ENCODE measurements at regions not wholly inside any gene's neighbourhood (a gene's known extent, or its start where the extent isn't known, plus 50 kb on each side); places are given as distances from the start of the nearest gene placed in this dataset.

DNA sequence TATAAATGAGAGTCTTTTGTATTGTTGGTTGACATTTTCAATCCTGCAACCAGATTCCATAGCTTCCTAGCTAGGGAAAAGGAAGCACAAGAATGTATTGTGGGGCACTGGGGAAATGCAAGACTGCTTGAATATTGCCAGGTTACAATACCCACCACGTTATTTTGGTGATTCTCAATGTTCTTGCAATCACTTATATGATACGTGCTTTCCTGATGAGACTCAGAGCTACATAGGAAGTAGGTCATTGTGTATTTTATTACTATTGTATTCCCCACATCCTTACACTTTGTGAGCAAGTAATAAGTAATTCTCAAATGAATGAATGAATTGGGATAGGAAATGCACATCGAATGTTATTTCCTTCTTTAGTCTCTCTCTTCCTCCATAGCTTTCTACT, 217.1 kb upstream of the CD180 start:
- H3K9me3 ChIP-seq, result no peaks in the 10 kb centered on the region
- intact Hi-C loops (cut with DNase I; ENCODE audit: low total_unique reads), result no loop called here
- WGBS, 5 donors, result 73 to 83% (median 81%) methylated on average over 3 of the region's 3 CpGs
- no peaks in the 10 kb centered on the region for H3K4me1 ChIP-seq
- DNase-seq, result no peak
- no peak overlapping the region for H3K4me3 ChIP-seq
- no peak for TF ChIP-seq EP300 (IDR thresholded peaks at IDR 0.05)
- no peak for TF ChIP-seq POLR2A (IDR thresholded peaks at IDR 0.05)
- H3K27ac ChIP-seq, result no peak overlapping the region
- H3K27me3 ChIP-seq, result no peaks in the 10 kb centered on the region
- H3K36me3 ChIP-seq, result no peaks in the 10 kb centered on the region

DNA sequence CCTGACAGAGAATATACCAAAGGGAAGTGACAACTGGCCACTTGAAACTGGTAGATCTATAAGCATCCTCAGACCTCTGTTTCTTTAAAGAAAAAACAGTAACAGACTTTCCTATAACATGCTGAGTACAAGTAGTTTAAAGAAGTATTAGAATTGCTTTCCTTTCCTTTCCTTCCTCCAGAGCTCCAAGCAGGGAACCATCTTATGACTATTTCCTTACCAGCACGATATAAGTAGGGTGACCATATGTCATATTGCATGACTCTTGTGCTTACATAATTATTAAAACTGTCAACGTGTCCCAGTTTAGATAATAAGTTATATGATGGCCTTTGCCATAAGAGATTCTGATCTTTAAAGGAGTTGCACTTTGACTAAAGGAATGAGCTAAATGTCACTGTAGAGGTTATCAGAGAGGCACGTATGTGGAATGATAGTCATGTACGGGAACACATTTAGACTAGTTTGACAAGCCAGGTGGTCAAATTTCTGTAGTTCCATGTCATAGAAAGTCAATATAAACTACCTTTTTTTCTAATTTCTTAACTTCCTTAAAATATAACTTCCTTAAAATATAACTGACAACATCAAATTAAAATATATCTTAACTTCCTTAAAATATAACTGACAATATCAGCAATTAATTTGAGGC, 212.7 kb upstream of the CD180 start:
- TF ChIP-seq POLR2A (IDR thresholded peaks at IDR 0.05) (no peak), EP300 (IDR thresholded peaks at IDR 0.05) (no peak), POLR2AphosphoS5 (IDR thresholded peaks at IDR 0.05) (no peak)
- TF ChIP-seq, protein P1, sequence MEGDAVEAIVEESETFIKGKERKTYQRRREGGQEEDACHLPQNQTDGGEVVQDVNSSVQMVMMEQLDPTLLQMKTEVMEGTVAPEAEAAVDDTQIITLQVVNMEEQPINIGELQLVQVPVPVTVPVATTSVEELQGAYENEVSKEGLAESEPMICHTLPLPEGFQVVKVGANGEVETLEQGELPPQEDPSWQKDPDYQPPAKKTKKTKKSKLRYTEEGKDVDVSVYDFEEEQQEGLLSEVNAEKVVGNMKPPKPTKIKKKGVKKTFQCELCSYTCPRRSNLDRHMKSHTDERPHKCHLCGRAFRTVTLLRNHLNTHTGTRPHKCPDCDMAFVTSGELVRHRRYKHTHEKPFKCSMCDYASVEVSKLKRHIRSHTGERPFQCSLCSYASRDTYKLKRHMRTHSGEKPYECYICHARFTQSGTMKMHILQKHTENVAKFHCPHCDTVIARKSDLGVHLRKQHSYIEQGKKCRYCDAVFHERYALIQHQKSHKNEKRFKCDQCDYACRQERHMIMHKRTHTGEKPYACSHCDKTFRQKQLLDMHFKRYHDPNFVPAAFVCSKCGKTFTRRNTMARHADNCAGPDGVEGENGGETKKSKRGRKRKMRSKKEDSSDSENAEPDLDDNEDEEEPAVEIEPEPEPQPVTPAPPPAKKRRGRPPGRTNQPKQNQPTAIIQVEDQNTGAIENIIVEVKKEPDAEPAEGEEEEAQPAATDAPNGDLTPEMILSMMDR (IDR thresholded peaks at IDR 0.05), result no peak
- no peak for DNase-seq
- H3K36me3 ChIP-seq, result no peaks in the 10 kb centered on the region
- H3K9me3 ChIP-seq, result no peaks in the 10 kb centered on the region
- H3K4me3 ChIP-seq, result no peak overlapping the region
- no peaks in the 10 kb centered on the region for H3K27me3 ChIP-seq
- H3K4me1 ChIP-seq, result no peaks in the 10 kb centered on the region
- intact Hi-C loops (cut with DNase I; ENCODE audit: low total_unique reads), result no loop called here
- H3K27ac ChIP-seq, result no peak overlapping the region
- WGBS, 5 donors, result 41 to 58% (median 51%) methylated on average over 4 of the region's 4 CpGs

DNA sequence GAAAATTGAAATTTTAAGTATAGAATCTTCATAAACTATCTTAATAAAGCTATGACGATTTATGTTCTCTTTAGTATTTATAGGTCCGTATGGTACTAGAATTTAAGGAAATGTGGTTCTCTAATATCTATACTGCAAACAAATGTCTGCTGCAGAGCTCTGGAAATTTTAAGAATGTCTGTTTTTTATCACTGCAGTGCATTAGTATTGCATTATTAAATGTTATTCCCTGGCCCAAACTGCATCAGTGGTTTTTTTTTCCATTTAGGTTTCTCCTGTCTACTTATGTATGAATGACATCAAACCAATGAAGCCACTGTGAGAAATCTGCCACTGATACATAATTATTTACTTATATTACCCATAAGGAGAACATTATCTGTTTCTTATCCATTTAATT, 211.4 kb upstream of the CD180 start:
- Histone ChIP-seq H3K27ac (no peak overlapping the region), H3K36me3 (no peaks in the 10 kb centered on the region), H3K4me3 (no peak overlapping the region), H3K4me1 (no peaks in the 10 kb centered on the region), H3K27me3 (no peaks in the 10 kb centered on the region), H3K9me3 (no peaks in the 10 kb centered on the region)
- intact Hi-C loops (cut with DNase I; ENCODE audit: low total_unique reads), result no loop called here
- no peak for DNase-seq
- WGBS, 5 donors, result 41 to 72% (median 66%) methylated on average over 2 of the region's 2 CpGs
- TF ChIP-seq, protein P1 (IDR thresholded peaks at IDR 0.05), result no peak
- TF ChIP-seq POLR2AphosphoS5 (IDR thresholded peaks at IDR 0.05), result no peak
- TF ChIP-seq EP300 (IDR thresholded peaks at IDR 0.05), result no peak
- no peak for TF ChIP-seq POLR2A (IDR thresholded peaks at IDR 0.05)

DNA sequence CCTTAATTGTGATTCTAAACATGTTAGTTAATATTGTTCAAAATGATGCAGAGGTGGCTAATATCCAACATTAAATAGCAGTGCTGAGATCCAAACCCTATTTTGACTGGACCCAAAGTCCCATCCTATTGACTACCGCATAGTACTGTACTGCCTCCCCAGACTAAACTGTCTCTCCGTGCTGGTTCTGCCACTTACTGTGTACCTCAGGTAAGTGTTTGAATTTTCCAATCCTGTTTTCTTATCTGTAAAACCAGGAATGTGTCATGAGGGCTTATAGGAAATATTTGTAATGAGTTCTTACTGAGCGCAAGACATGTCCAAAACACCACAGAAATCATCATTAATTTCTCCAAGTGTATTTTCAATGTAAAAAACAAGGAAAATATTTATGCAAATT, 209.2 kb upstream of the CD180 start:
- Histone ChIP-seq H3K4me1 (no peaks in the 10 kb centered on the region), H3K4me3 (no peak overlapping the region), H3K27me3 (no peaks in the 10 kb centered on the region), H3K27ac (no peak overlapping the region), H3K9me3 (no peaks in the 10 kb centered on the region), H3K36me3 (no peaks in the 10 kb centered on the region)
- TF ChIP-seq EP300 (IDR thresholded peaks at IDR 0.05), result no peak
- TF ChIP-seq, protein P1 (IDR thresholded peaks at IDR 0.05), result no peak
- no peak for TF ChIP-seq POLR2AphosphoS5 (IDR thresholded peaks at IDR 0.05)
- TF ChIP-seq POLR2A (IDR thresholded peaks at IDR 0.05), result no peak
- no peak for DNase-seq
- intact Hi-C loops (cut with DNase I; ENCODE audit: low total_unique reads), result no loop called here
- WGBS, 5 donors, result 58 to 78% (median 77%) methylated on average over 3 of the region's 3 CpGs

DNA sequence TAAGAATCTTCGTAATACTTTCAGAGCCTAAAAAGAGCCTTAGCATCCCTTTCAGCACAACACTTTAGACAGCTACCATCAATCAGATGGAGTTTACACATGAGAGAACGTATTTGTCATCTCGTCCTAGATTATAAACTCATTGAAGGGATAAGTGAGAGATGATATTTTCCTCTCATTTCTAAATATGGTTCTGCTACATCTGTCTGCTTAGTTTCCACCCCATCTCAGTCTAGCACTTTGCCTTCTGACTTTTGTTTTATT, 208.4 kb upstream of the CD180 start:
- Histone ChIP-seq H3K9me3 (no peaks in the 10 kb centered on the region), H3K36me3 (no peaks in the 10 kb centered on the region), H3K27me3 (no peaks in the 10 kb centered on the region), H3K27ac (no peak overlapping the region), H3K4me1 (no peaks in the 10 kb centered on the region), H3K4me3 (no peak overlapping the region)
- 66 to 88% (median 70%) methylated on average over 3 of the region's 3 CpGs for WGBS, 5 donors
- no peak for DNase-seq
- intact Hi-C loops (cut with DNase I; ENCODE audit: low total_unique reads), result no loop called here
- TF ChIP-seq EP300 (IDR thresholded peaks at IDR 0.05), result no peak
- no peak for TF ChIP-seq POLR2AphosphoS5 (IDR thresholded peaks at IDR 0.05)
- TF ChIP-seq POLR2A (IDR thresholded peaks at IDR 0.05), result no peak
- TF ChIP-seq, protein P1 (IDR thresholded peaks at IDR 0.05), result no peak

Data from stomach (tissue), 8 donors.